ENCODE measurements at regions not wholly inside any gene's neighbourhood (a gene's known extent, or its start where the extent isn't known, plus 50 kb on each side); places are given as distances from the start of the nearest gene placed in this dataset.

DNA sequence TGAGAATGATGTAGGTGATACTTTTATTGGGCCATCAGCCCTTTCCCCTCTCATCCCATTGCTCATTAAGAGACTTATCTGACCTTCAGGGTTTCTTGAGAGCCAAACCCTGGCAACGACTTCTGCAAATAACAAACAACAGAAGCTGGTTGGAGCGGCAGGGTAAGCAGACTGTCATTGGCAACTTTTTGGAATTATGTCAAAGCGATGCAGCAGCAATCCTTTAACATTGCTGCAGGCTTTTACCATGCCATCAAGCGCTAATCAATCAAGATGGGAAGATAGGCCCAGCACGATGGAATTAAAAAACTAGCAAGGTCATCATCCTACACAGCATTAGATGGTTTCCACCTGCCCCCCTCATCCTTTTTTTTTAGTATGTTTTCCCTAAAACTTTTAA lies 406.1 kb upstream of the PDE3A start:
- Histone ChIP-seq H3K9ac (ENCODE audit: insufficient read depth in 1 of 2, low read depth in 2 of 2, low read length in 2 of 2) (no peak overlapping the region), H3K27ac (ENCODE audit: extremely low read depth, low read depth, low read length) (no peak overlapping the region), H3K79me2 (ENCODE audit: control insufficient read depth, insufficient read depth, low read length) (no peaks in the 10 kb centered on the region), H4K20me1 (replicated peaks; ENCODE audit: control insufficient read depth, insufficient read depth, low read length) (no peaks in the 10 kb centered on the region), H2AFZ (ENCODE audit: low read depth, low read length) (no peak overlapping the region), H3K36me3 (ENCODE audit: control insufficient read depth, insufficient read depth, low read length) (no peaks in the 10 kb centered on the region), H3K4me3 (no peak overlapping the region), H3K4me1 (replicated peaks in 1 of 2; ENCODE audit: control insufficient read depth in 2 of 2, insufficient read depth in 2 of 2, low read length in 2 of 2) (no peaks in the 10 kb centered on the region), H3K27me3 (ENCODE audit: control insufficient read depth in 2 of 2, insufficient read depth in 2 of 2, low read length in 2 of 2) (no peaks in the 10 kb centered on the region), H3K9me1 (ENCODE audit: control insufficient read depth, insufficient read depth, low read length) (no peaks in the 10 kb centered on the region), H3K4me2 (ENCODE audit: insufficient read depth, low read length) (no peak overlapping the region), H3K9me3 (replicated peaks; ENCODE audit: control insufficient read depth, insufficient read depth, low read depth, low read length) (no peaks in the 10 kb centered on the region)
- intact Hi-C loops (cut with micrococcal nuclease): no loop called here
- TF ChIP-seq HMG20A (CRISPR knock-in tag; conservative IDR thresholded peaks at IDR 0.05) (no peak), ZBTB17 (CRISPR knock-in tag; IDR thresholded peaks at IDR 0.05) (no peak), SUPT5H (IDR thresholded peaks at IDR 0.05) (no peak), HOXB6 (CRISPR knock-in tag; IDR thresholded peaks at IDR 0.05; ENCODE audit: borderline replicate concordance) (no peak), NCOA6 (IDR thresholded peaks at IDR 0.05) (no peak), BHLHE40 (IDR thresholded peaks at IDR 0.05; ENCODE audit: low read length) (no peak), SMC3 (conservative IDR thresholded peaks at IDR 0.05; ENCODE audit: insufficient read depth, low read depth, low read length) (no peak), RBM15 (IDR thresholded peaks at IDR 0.05; ENCODE audit: insufficient read depth, low read length) (no peak), FIP1L1 (IDR thresholded peaks at IDR 0.05; ENCODE audit: low read depth, low read length, poor library complexity, severe bottlenecking) (no peak), NONO (IDR thresholded peaks at IDR 0.05; ENCODE audit: low read depth in 2 of 2, low read length in 1 of 2) (no peak), SIRT6 (IDR thresholded peaks at IDR 0.05; ENCODE audit: low read depth, low read length) (no peak)
- TF ChIP-seq, protein P1, sequence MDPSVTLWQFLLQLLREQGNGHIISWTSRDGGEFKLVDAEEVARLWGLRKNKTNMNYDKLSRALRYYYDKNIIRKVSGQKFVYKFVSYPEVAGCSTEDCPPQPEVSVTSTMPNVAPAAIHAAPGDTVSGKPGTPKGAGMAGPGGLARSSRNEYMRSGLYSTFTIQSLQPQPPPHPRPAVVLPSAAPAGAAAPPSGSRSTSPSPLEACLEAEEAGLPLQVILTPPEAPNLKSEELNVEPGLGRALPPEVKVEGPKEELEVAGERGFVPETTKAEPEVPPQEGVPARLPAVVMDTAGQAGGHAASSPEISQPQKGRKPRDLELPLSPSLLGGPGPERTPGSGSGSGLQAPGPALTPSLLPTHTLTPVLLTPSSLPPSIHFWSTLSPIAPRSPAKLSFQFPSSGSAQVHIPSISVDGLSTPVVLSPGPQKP (CRISPR knock-in tag; IDR thresholded peaks at IDR 0.05): no peak
- DNase-seq (ENCODE audit: extremely low read depth in 1 of 4, low spot score in 3 of 4) (no peak), ATAC-seq (no peak), FAIRE-seq (no peak)
- no TSS peak for BruUV-seq (replicated peaks)
- in situ Hi-C loops (cut with MboI): no loop called here
- WGBS (ENCODE audit: insufficient coverage, low coverage, missing lambda C conversion rate): 0% methylated on average over 5 of the region's 5 CpGs
- ChIA-PET POLR2A (no interaction called here), CTCF (ENCODE audit: low intra/inter-chr PET ratio) (no interaction called here)

All from K562 (cell line).